ENCODE measurements at regions not wholly inside any gene's neighbourhood (a gene's known extent, or its start where the extent isn't known, plus 50 kb on each side); places are given as distances from the start of the nearest gene placed in this dataset.

DNA sequence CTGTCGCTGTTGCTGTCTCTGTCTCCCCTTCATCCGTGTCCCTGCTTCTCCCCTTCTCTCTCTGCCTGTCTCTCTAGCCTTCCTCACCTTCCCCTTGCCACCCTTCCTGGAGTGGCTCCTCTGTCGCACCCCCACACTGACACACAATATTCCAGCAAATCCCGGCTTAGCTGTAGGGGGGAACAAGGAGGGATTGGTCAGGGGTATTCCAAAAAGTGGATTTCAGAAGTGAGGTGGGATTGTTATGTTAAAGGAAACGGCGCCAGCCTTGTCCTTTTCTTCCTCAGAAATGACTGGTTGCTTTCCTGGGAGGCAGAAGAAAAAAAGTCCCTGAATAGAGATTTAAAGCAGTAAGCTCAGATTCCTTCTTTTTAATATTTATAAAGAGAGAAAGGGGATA lies 76.3 kb upstream of the SIRPA start:
- no peak overlapping the region for H2AFZ ChIP-seq (ENCODE audit: low read length)
- ChIA-PET POLR2A (interaction anchor here (1.3 kb wide), 1 partner anchor 9 kb away, joined by 4 read pairs; no protein-coding TSS in a partner anchor), CTCF (ENCODE audit: low intra/inter-chr PET ratio, low total read pairs) (no interaction called here)
- no peak overlapping the region for H3K4me3 ChIP-seq (replicated peaks in 1 of 3; ENCODE audit: insufficient read depth in 1 of 3, low read depth in 2 of 3, low read length in 3 of 3)
- H3K27me3 ChIP-seq (ENCODE audit: control insufficient read depth in 1 of 2, insufficient read depth in 2 of 2, low read length in 2 of 2), result no peaks in the 10 kb centered on the region
- BruUV-seq (replicated peaks), result no TSS peak
- ATAC-seq, result no peak
- no peaks in the 10 kb centered on the region for H3K36me3 ChIP-seq (replicated peaks in 1 of 2; ENCODE audit: control insufficient read depth in 1 of 2, insufficient read depth in 2 of 2, low read length in 2 of 2)
- H4K20me1 ChIP-seq (ENCODE audit: insufficient read depth, low read length), result no peaks in the 10 kb centered on the region
- DNase-seq (ENCODE audit: low spot score), result no peak
- H3K4me2 ChIP-seq (ENCODE audit: low read depth, low read length), result no peak overlapping the region
- no peak for FAIRE-seq
- peaks cover 26% of the 10 kb centered on the region for H3K4me1 ChIP-seq (ENCODE audit: insufficient read depth, low read length)
- no peaks in the 10 kb centered on the region for H3K79me2 ChIP-seq (ENCODE audit: insufficient read depth, low read length)
- intact Hi-C loops (cut with micrococcal nuclease; ENCODE audit: unreplicated experiment), result no loop called here
- in situ Hi-C loops (cut with HindIII; ENCODE audit: extremely low pct_ligation_motif_present, low pct_unique_long_range_greater_than_20kb), result no loop called here
- H3K27ac ChIP-seq (ENCODE audit: extremely low read length, insufficient read depth, low read length), result no peak overlapping the region
- 66% methylated on average over 6 of the region's 6 CpGs for WGBS (ENCODE audit: low lambda C conversion rate)
- no peak overlapping the region for H3K9ac ChIP-seq (ENCODE audit: insufficient read depth, low read depth, low read length)
- TF ChIP-seq, protein P1, sequence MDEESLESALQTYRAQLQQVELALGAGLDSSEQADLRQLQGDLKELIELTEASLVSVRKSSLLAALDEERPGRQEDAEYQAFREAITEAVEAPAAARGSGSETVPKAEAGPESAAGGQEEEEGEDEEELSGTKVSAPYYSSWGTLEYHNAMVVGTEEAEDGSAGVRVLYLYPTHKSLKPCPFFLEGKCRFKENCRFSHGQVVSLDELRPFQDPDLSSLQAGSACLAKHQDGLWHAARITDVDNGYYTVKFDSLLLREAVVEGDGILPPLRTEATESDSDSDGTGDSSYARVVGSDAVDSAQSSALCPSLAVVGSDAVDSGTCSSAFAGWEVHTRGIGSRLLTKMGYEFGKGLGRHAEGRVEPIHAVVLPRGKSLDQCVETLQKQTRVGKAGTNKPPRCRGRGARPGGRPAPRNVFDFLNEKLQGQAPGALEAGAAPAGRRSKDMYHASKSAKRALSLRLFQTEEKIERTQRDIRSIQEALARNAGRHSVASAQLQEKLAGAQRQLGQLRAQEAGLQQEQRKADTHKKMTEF (CRISPR knock-in tag; IDR thresholded peaks at IDR 0.05), result no peak
- TF ChIP-seq CBX1 (IDR thresholded peaks at IDR 0.05; ENCODE audit: low read depth) (no peak), ZMYM3 (CRISPR knock-in tag; IDR thresholded peaks at IDR 0.05) (no peak), ZNF619 (CRISPR knock-in tag; IDR thresholded peaks at IDR 0.05) (no peak), NFATC3 (CRISPR knock-in tag; IDR thresholded peaks at IDR 0.05) (no peak), PHB2 (IDR thresholded peaks at IDR 0.05; ENCODE audit: partially characterized antibody) (no peak), SMARCE1 (IDR thresholded peaks at IDR 0.05; ENCODE audit: borderline replicate concordance) (no peak), ZC3H13 (CRISPR knock-in tag; IDR thresholded peaks at IDR 0.05) (no peak), PCBP2 (optimal IDR thresholded peaks at IDR 0.05; ENCODE audit: low read depth, low read length, poor library complexity, severe bottlenecking) (no peak), NBN (conservative IDR thresholded peaks at IDR 0.05) (no peak)
- TF ChIP-seq, protein P2, sequence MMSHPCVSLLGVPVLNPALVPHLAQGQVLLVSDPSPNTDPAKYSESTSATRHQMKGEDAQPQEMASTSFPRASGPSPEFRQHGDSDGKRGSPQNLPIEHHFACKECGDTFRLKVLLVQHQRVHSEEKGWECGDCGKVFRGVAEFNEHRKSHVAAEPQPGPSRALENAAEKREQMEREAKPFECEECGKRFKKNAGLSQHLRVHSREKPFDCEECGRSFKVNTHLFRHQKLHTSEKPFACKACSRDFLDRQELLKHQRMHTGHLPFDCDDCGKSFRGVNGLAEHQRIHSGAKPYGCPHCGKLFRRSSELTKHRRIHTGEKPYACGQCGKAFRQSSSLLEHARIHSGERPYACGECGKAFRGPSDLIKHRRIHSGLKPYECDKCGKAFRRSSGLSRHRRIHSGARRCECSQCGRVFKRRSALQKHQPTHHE (CRISPR knock-in tag; IDR thresholded peaks at IDR 0.05; ENCODE audit: borderline replicate concordance), result no peak
- TF ChIP-seq, protein P3, sequence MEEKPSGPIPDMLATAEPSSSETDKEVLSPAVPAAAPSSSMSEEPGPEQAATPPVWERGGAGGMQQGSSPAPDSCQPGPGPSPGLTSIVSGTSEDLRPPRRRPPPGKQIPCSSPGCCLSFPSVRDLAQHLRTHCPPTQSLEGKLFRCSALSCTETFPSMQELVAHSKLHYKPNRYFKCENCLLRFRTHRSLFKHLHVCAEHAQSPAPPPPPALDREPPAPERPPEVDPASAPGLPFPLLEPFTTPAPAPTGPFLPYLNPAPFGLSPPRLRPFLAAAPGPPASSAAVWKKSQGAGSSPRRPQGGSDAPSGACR (CRISPR knock-in tag; IDR thresholded peaks at IDR 0.05), result no peak
- TF ChIP-seq, protein P4, sequence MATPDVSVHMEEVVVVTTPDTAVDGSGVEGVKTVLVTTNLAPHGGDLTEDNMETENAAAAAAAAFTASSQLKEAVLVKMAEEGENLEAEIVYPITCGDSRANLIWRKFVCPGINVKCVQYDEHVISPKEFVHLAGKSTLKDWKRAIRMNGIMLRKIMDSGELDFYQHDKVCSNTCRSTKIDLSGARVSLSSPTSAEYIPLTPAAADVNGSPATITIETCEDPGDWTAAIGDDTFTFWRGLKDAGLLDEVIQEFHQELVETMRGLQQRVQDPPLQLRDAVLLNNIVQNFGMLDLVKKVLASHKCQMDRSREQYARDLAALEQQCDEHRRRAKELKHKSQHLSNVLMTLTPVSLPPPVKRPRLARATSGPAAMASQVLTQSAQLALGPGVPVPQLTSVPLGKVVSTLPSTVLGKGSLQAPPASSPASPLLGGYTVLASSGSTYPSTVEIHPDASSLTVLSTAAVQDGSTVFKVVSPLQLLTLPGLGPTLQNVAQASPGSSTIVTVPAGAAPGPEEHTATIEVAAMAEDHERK (CRISPR knock-in tag; IDR thresholded peaks at IDR 0.05; ENCODE audit: low read depth), result no peak
- peaks cover 13% of the 10 kb centered on the region; the same call in 1 of the 2 replicates for H3K9me3 ChIP-seq (ENCODE audit: low read length)

All from HepG2 (cell line).